GM19455 (cell line): ENCODE measurements at regions not wholly inside any gene's neighbourhood (a gene's known extent, or its start where the extent isn't known, plus 50 kb on each side); places are given as distances from the start of the nearest gene placed in this dataset.
"Not testable (repeated sequence)": the region's sequence is repeated elsewhere in the genome, so short reads cannot be mapped to it uniquely, and the experiment has no call there.

Experiments
- ATAC-seq: cut with Tn5 transposase; IDR thresholded peaks from one replicate; pipeline ENCODE4 v1.9.1; 2021; ENCODE audit not compliant: unreplicated experiment

DNA sequence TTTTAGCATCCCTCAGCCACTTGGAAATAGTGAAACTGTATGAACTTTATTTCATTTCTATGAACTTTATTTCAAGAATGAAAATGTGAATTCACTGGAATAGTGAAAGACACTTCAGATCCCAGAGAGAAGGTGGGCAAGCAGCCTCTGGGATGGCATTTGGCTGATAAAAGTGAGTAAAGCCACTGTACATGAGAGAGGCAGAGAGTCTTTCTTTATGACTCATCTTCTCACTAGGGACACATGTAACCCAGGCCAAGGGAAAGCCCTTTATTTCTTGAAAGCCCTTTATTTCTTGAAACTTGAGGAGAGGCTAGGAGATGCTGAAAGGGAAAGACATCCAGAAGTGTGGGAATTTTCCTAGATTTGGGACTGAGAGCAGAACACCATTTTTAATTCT is 148.9 kb upstream of the SMIM30 start:
- ATAC-seq = no peak

DNA sequence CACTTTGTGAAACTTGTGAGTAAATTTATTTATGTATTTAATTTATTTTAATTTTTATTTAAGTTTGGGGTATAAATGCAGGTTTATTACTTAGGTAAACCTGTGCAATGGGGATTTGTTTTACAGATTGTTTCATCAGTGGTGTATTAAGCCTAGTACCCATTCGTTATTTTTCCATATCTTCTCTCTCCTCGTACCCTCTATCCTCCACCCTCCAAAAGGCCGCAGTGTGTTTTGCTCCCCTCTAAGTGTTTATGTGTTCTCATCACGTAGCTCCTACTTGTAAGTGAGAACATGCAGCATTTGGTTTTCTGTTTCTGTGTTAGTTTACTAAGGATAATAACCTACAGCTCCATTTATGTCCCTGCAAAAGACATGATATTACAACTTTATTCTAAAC is 145.4 kb upstream of the SMIM30 start:
- no peak for ATAC-seq

DNA sequence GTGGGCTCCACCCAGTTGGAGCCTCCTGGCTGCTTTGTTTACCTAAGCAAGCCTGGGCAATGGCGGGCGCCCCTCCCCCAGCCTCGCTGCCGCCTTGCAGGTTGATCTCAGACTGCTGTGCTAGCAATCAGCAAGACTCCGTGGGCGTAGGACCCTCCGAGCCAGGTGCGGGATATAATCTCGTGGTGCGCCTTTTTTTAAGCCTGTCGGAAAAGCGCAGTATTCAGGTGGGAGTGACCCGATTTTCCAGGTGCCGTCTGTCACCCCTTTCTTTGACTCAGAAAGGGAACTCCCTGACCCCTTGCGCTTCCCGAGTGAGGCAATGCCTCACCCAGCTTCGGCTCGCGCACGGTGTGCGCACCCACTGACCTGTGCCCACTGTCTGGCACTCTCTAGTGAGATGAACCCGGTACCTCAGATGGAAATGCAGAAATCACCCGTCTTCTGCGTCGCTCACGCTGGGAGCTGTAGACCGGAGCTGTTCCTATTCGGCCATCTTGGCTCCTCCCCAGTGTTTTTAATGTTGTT is 144.9 kb upstream of the SMIM30 start:
- ATAC-seq = not testable (repeated sequence)

DNA sequence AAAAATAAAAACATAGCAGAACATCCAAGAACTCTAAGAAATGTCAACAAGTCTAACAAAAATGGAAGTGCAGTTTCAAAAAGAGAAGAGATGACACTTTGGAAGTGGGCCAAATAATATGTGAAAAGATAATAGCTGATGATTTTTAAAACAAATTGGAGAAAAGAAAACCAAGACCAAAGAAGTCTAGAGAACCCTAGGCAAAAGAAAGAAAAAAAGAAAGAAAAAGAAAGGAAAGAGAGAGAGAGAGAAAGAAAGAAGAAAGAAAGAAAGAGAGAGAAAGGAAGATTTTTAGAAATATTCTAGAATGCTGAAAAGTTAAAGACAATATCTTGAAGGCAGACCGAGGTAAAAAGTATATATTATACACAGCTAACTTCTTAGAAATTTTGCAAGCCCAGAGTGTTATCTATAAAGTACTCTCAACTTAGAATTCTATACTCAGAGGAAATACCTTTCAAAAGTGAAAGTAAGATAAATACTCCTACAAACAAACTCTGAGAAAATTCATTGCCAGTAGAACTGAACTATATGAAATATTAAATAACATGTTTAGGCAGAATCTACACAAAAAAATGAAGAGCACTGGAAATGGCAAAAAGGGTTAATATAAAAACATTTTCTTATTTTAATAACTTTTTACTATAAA is 138.7 kb upstream of the SMIM30 start:
- ATAC-seq = no peak

DNA sequence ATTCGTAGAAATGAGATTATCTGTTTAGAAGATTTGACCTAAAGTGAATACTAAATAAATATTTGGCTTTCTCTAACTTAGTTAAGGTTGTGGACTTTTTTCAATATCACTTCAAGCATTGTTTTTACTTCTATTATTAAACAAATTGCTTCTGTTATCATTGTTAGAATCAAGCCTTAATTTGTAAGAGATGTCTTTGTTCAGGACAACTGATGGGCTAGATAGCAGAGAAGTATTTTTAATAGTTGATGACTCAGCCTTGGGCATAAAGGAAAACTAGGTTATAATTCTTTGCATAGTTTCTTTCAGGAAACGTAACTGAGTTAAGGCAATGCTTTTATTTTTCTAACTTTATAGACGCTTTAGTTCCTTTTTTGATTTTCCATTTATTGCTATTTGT is 128.8 kb upstream of the SMIM30 start:
- ATAC-seq = no peak

DNA sequence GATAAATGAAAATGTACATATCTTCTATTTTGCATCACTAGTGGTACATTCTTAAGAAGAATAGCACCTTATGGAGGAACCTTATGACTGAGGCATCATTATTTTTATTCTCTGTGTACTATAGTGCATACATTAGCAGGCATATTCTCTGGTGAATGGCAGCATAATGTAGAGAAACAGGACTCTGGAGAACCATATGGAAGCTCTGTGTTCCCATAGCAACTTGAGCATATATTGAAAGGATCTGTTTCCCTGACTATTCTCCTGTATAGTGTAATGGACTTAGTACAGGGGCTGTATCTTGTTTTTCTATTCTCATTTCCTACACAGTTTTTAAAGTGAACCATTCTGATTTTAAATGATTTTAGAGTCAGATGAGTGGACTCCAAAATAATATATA is 128.4 kb upstream of the SMIM30 start:
- no peak for ATAC-seq

DNA sequence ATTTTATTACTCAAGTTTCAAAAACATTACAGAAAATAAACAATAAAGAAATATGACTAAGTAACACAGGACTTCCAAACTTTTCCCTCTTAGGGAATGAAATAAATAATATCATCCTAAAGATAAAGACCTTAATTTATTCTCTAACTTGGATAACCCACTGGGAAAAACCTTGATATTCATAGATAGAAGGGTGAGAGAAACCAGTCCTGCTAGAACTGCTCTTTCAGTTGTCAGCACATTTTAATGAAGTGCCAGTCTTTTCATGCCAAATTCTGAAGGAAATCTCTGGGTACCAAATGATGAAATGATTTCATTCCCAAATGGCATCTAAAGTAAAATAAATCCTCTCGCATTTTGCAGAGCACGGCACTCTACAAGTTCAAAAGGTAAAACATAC is 114.5 kb upstream of the SMIM30 start:
- no peak for ATAC-seq

DNA sequence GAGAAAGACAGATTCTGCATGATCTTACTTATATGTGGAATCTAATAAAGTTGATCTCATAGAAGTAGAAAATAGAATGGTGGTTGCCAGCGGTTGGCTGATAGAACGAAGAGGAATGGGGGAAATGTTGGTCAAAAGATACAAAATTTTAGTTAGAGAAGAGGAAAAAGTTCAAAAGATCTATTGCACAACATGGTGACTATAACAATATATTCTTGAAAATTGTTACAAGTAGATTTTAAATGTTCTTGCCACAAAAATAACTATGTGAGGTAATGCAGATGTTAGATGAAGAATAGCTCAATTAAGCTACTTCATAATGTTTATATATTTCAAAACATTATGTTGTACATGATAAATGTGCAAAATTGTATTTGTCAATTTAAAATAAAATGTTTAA is 112.3 kb upstream of the SMIM30 start:
- ATAC-seq = no peak

DNA sequence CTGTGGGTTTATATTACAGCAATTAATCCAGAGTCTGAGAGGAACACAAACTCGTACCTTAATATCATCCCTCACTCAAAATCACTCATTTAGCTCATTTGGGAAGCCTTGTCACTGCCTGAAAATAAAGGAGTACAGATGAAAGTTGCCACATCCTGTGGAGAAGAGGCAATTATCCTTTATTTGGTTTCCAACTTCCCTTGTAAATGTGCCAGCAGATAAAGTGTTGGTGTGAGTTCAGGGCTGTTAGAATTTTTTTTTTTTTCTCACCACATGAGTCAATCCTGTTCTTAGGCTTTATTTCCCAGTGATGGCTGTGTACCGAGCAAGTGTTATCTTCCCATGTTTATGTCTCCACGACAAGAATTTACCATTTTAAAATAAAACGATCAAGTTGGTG is 99.0 kb upstream of the SMIM30 start:
- no peak for ATAC-seq

DNA sequence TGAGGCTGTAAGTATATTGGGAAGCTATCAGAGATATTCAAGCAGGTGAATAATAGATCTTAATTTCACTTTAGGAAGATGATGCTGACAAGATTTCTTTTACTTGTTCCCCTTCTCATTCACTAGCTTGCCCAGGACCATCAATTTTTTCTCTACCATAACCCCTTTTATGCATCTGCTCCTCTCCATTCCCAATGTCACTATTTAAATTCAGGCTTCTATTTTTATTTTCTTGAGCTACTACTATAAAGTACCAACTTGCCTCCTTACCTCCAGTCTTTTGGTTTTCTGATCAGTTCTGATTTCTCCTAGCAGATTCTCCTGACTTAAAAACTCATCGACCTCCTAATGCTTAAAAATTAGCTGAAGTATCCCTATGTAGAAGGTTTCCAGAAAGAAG is 97.7 kb upstream of the SMIM30 start:
- ATAC-seq = no peak

DNA sequence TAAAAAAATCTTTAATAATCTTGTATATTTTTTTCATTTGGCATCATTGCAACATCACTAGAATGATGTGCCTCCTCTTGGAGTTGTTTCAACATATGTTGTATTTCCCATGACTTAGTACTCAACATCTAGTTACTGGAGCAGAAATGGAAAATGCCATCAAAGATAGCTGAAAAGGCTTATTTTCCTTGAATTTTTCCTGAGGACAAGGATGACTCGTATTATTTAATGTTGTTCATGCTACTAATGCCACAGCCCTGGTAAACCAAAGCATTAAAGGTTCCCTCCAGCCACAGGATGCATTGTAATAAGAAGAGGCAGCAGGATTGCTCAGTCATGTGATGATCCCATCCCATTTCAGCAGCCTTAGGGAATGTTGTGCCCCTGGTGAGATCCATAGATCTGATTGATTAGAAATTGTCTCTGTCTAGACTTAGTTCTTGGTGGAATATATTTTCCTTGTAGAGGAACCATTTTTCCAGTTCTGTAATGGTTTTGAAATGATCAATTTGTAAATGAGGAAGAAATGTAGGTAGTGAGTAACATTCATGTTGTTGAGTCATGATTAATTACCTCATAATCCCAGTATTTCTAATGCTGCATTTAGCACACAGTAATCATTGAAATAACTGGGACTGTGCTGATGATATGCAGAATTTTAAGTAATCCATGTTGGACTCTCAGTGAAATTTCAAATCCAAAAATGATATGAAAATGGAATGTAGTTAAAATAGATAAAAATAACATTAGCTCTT is 91.3 kb upstream of the SMIM30 start:
- ATAC-seq = no peak

DNA sequence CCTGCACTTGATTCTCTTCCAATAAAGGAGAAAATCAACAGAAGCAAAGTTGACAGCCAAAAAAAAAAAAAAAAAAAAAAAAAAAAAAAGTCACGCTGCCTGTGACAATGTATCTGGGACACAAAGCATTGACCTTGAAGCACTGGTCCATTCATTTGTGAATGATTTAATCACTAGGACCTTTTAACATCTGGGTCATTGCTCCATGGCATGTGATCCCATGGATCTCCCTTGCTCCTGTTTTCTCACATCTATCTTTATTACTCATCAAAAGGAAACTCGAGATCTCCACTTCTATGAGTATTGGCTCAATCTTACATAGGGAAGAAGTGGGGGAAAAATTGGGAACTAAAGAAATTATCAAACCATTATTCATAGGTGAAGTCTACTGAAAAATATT is 89.6 kb upstream of the SMIM30 start:
- no peak for ATAC-seq

DNA sequence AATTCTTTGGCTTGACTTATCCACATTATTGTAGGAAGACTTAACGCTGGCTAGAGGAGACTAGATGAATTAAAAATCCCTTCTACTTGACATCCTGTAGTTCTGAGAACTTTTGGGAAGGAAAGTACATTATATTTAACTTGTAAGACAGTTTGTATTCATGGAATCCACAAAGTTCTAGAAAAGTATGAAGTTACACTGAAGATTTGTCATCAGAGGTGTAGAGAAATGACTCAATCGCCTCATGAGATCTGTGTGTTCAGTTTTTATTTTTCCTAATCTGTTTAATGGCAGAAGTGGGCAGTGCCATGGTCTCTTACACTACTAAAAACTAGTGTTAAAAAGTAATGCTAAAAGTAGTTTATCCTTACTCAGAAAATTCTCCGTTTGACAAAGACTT is 89.1 kb upstream of the SMIM30 start:
- no peak for ATAC-seq

DNA sequence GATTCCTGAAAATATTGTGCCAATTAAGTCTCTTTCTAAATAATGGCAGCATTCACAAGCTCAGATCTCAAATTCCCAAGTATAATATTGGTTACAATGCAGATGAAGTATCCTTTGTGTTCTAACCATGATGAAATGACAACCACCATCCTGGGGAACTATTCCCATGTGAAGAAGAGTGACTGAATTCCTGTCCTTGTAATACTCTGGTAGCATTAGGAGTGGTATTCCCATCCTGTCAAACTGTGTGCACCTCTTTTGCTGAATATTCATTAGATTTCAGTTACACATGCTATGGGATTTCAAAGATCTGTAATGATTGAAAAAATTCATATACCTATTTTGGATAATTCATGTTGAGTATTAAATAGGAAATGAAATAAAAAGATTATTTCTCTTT is 86.1 kb upstream of the SMIM30 start:
- ATAC-seq = no peak

DNA sequence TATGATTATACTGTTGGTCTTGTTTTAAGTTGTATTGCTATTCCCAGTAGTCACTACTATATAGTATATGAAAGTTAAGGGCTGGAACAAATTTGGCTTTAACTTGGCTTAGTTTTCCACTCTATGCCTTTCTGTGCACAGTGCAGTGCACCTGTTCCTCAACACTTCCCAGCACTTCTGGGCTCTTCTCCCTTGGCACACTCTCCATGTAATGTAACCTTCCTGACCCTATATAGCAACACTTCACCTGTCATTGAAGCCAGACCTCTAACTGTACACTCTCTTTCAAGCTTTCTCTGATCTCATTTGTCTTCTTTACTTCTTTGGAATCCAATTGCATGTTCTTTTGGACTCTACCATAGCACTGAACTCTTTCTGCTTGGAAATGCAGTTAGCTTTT is 83.9 kb upstream of the SMIM30 start:
- ATAC-seq = no peak

DNA sequence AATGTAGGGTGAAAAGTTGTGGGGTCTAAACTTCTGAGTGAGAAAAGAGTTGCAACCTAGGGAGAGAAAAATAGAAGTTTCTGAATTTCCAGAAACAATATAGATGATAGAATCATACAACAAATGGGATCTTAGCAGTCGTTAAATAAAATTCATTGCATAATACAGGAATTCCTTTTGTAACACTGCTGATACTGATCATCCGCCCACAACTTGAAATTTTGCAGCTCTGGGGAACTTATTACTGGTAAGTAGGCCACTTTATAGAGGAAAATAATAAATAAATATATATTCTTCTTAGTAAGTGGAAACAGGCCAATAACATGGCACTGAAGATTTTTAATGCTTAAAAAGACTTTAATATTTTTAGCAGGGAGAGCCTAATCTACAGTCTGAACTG is 81.9 kb upstream of the SMIM30 start:
- no peak for ATAC-seq

DNA sequence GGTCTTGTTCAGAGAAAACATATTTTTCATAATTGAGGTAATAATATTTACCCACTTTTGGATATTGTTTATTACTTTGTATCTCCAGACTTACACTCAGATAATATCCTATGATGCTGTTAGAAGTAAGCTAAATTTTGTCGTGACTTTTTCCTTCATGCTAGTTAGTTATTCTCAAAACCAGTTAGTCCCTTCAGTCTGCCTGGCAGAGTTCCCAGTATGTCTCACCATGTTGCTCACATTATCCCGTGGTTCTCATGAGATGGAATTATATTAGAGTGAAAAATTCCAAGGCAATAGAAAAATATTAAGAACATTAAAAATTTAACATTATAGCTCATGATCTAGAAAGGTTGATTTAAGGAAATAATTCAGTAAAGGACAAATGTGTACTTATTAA is 81.5 kb upstream of the SMIM30 start:
- no peak for ATAC-seq

DNA sequence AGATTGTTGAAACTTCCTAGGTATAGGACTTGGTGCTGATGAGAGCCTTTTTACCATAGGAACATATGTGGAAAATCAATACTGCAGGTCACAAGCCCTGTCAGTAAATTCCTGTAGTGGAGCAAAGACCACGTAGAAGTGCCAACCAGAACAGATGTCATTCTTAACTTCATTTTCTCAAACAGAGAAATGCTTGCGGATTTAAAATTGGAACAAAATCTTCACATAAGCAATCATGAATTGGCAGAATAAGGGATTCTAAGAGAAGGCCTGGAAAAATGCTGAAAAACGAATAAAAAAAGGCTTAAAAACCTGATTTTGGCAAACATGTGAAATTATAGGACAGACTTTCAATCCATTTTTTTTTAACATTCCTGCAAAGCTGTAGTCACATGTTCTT is 80.8 kb upstream of the SMIM30 start:
- no peak for ATAC-seq

DNA sequence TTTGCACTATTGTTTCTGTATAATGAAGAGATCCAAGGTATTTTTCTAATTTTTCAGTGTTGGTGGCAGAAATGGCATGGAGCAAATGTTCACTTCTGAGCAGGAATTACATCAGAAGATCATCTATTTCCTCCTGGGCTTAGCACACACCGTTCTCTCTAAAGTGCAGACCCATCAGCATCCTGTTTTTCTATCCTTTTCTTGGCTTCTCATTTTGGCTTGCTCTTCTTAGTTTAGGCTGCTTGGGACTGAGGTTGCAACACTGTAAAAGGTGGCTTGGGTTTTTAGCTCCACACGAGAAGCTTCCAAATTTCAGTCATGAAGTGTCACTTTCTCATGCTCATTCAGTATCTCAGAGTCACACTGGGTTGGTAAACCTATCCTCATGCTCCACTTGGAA is 79.9 kb upstream of the SMIM30 start:
- no peak for ATAC-seq

DNA sequence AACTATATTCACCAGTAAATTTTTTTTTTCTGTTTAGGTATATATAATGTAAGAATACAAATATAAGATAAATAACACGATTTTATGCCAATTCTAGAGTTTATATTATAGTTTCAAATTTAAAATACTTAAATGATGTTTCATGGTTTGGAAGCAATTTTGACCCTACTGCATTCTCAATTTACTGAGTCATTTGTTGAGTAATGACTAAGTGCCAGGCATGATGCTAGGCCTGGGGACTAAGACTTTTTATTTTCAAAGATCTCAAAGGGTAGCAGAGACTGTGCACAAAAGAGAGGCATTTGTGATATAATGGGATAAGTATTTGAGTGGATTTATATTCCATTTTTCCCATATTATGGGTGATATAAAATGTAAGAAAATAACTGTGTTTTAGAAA is 78.9 kb upstream of the SMIM30 start:
- no peak for ATAC-seq

DNA sequence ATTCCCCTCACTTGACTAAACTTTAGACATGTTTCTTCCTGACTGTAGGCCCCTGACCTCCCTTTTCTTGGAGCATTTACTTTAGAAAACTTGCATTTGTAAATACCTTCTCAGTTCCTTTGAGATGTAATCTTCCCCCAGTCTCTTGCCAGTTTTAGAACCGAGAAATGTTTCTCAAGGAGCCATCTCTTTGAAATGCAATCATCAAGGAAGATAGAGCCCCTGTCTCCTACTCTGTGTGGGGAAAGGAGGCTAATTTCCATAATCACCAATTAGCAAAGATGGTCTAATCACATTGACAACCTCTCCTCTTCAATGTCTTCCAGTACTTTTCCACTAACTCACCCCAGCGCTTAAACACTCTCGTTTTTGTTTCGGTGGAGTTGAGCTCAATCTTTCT is 70.0 kb upstream of the SMIM30 start:
- no peak for ATAC-seq

DNA sequence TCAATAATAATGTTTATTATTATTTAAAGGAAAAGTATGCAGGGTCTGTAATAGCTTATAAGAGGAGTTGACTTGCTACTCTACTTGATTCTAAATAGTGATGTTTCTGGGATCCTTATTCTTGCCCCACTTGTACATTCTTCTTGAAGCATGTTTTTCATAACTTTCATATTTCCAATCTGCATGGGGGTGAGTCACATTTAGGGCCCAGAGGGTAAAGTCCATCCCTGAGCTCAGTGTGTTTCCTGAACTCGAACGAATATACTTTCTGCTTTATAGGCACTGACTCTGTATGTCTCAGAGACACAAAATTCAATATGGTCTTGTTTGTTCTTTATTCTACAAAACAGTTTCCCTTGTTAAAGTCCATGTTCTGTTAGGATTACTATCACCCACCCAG is 61.0 kb upstream of the SMIM30 start:
- ATAC-seq = no peak

DNA sequence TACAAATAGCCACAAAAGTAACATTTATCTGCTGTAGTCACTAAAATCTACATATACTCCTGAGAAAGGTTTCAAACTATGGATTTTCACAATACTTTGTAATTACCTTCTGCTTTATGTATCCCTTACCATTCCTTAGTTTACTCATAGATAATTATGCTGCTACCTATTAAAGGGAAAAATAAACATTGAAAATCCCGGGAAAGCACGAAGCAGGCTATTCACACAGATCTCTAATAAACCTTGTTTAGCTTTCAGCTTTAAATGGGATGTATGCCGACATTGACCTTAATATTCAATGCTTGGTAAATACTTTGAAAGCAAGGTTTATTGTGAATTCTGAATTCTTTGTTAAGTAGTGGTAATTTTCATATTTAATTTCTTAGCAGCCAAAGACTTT is 58.5 kb upstream of the SMIM30 start:
- ATAC-seq = no peak
